ENCODE measurements at regions not wholly inside any gene's neighbourhood (a gene's known extent, or its start where the extent isn't known, plus 50 kb on each side); places are given as distances from the start of the nearest gene placed in this dataset.

GRCh38 chr10:69684020-69684980 is 54.3 kb downstream of the FAM241B start:
- Histone ChIP-seq H3K27me3 (ENCODE audit: low read depth) (peaks cover 15% of the 10 kb centered on the region), H3K27ac (replicated peaks) (peak overlapping the region; percentile 52)
- intact Hi-C loops (cut with micrococcal nuclease) = no loop called here

GRCh38 chr10:69684981-69685353 is 54.9 kb downstream of the FAM241B start:
- Histone ChIP-seq H3K4me3 (no peak overlapping the region), H3K36me3 (no peaks in the 10 kb centered on the region), H3K27me3 (ENCODE audit: low read depth) (peaks cover 9% of the 10 kb centered on the region), H3K4me1 (peaks cover 24% of the 10 kb centered on the region), H3K9me3 (replicated peaks) (no peaks in the 10 kb centered on the region), H3K27ac (replicated peaks) (no peak overlapping the region)
- no peak for TF ChIP-seq CTCF (IDR thresholded peaks at IDR 0.05; ENCODE audit: borderline replicate concordance)
- intact Hi-C loops (cut with micrococcal nuclease) = no loop called here
- no peak for DNase-seq

More at GRCh38 chr10:69684020-69684980, 54.3 kb downstream of the FAM241B start:
- DNase-seq = peak; percentile 44
- Histone ChIP-seq H3K4me3 (no peak overlapping the region), H3K4me1 (peaks cover 24% of the 10 kb centered on the region), H3K9me3 (replicated peaks) (no peaks in the 10 kb centered on the region), H3K36me3 (no peaks in the 10 kb centered on the region)
- TF ChIP-seq CTCF (IDR thresholded peaks at IDR 0.05; ENCODE audit: borderline replicate concordance) = no peak

- Histone ChIP-seq H3K9me3 (replicated peaks) (no peaks in the 10 kb centered on the region), H3K36me3 (no peaks in the 10 kb centered on the region), H3K27me3 (ENCODE audit: low read depth) (peaks cover 4% of the 10 kb centered on the region), H3K4me3 (no peak overlapping the region), H3K4me1 (peaks cover 24% of the 10 kb centered on the region), H3K27ac (replicated peaks) (no peak overlapping the region)
- no peak for DNase-seq
- intact Hi-C loops (cut with micrococcal nuclease) = no loop called here
- TF ChIP-seq CTCF (IDR thresholded peaks at IDR 0.05; ENCODE audit: borderline replicate concordance) = no peak
These were observed 55.4 kb downstream of the FAM241B start for GRCh38 chr10:69685426-69685801.

GRCh38 chr10:69685802-69686585 is 55.9 kb downstream of the FAM241B start:
- H3K27ac ChIP-seq (replicated peaks) = peak overlapping the region; percentile 24

More at GRCh38 chr10:69685802-69686585, 55.9 kb downstream of the FAM241B start:
- Histone ChIP-seq H3K9me3 (replicated peaks) (no peaks in the 10 kb centered on the region), H3K4me3 (no peak overlapping the region), H3K27me3 (ENCODE audit: low read depth) (peaks cover 3% of the 10 kb centered on the region), H3K4me1 (peaks cover 24% of the 10 kb centered on the region), H3K36me3 (no peaks in the 10 kb centered on the region)
- intact Hi-C loops (cut with micrococcal nuclease) = no loop called here
- no peak for TF ChIP-seq CTCF (IDR thresholded peaks at IDR 0.05; ENCODE audit: borderline replicate concordance)
- peak; percentile 75 for DNase-seq
